WERI-Rb-1 (cell line): ENCODE measurements at regions not wholly inside any gene's neighbourhood (a gene's known extent, or its start where the extent isn't known, plus 50 kb on each side); places are given as distances from the start of the nearest gene placed in this dataset.

Experiments
- DNase-seq: peaks from one replicate; pipeline ENCODE4 v3.0.0-alpha.2; 2020
- H3K27ac ChIP-seq: fragments of 250-450 bp; sonication (Bioruptor Pico); 2 replicates; pipeline ENCODE4 v1.5.1; 2020; ENCODE audit warnings: mild to moderate bottlenecking, moderate library complexity
- H3K27me3 ChIP-seq: fragments of 250-450 bp; sonication (Bioruptor Pico); 2 replicates; pipeline ENCODE4 v1.5.1; 2021; ENCODE audit warnings: mild to moderate bottlenecking, low read depth, moderate library complexity; ENCODE audit not compliant: insufficient read depth, severe bottlenecking
- H3K36me3 ChIP-seq: fragments of 250-450 bp; sonication (Bioruptor Pico); 2 replicates; pipeline ENCODE4 v1.5.1; 2020; ENCODE audit warnings: mild to moderate bottlenecking, moderate library complexity
- H3K4me3 ChIP-seq: 2 replicates; pipeline ENCODE4 v1.5.1; 2011; ENCODE audit warnings: low read depth, mild to moderate bottlenecking, control low read depth, low read length
- H3K9me3 ChIP-seq: fragments of 250-450 bp; sonication (Bioruptor Pico); 2 replicates; pipeline ENCODE4 v1.5.1; 2021; ENCODE audit warnings: mild to moderate bottlenecking, moderate library complexity; ENCODE audit not compliant: severe bottlenecking
- TF ChIP-seq, protein P1 (sequence below): IDR thresholded peaks from 2 replicates; pipeline ENCODE4 v1.5.1; 2011; ENCODE audit warnings: low read depth, mild to moderate bottlenecking, control low read depth, inconsistent platforms, low read length

DNA sequence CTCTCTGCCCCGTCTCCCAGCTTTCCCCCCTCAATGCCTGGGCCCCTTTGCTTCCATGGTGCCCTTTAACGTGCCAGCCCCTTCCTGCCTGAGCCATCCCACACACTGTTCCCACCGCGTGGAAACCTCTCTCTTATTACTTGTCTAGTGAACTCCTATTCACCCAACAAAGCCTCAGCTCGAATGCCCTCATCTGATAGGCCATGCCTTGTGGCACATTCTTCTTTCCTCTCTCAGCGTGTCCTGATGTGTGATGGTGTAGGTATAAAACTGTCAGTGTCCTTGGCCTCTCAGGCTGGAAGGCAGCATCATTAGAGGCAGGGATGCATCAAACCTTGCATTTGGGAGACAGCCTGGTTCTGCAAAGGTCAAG is 152.3 kb downstream of the OLFM1 start:
- H3K27me3 ChIP-seq = no peaks in the 10 kb centered on the region

DNA sequence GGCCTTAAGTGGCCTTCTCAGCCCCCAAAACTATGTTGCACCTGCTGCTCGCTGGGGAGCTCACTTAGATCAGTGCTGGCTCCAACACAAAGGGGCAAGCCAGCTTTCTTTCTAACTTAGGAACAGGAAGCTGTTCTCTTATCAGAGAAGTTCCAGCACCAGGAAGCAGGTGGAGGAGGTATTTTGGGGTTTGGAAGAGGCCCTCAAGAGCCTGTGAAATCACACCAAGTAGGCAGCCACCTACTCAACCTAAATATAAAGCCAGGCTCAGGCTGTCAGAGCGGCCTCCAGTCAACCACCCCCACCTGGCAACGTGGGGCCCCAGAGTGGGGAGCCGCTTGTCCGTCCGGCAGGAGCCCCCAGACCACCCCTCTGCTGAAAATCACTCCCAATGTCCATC is 152.8 kb downstream of the OLFM1 start:
- no peak for DNase-seq
- no peak overlapping the region for H3K27ac ChIP-seq
- H3K36me3 ChIP-seq = no peaks in the 10 kb centered on the region
- TF ChIP-seq, protein P1, sequence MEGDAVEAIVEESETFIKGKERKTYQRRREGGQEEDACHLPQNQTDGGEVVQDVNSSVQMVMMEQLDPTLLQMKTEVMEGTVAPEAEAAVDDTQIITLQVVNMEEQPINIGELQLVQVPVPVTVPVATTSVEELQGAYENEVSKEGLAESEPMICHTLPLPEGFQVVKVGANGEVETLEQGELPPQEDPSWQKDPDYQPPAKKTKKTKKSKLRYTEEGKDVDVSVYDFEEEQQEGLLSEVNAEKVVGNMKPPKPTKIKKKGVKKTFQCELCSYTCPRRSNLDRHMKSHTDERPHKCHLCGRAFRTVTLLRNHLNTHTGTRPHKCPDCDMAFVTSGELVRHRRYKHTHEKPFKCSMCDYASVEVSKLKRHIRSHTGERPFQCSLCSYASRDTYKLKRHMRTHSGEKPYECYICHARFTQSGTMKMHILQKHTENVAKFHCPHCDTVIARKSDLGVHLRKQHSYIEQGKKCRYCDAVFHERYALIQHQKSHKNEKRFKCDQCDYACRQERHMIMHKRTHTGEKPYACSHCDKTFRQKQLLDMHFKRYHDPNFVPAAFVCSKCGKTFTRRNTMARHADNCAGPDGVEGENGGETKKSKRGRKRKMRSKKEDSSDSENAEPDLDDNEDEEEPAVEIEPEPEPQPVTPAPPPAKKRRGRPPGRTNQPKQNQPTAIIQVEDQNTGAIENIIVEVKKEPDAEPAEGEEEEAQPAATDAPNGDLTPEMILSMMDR = no peak
- H3K27me3 ChIP-seq = no peaks in the 10 kb centered on the region
- H3K4me3 ChIP-seq = no peak overlapping the region
- H3K9me3 ChIP-seq = no peaks in the 10 kb centered on the region

More for the DNA sequence above, 152.3 kb downstream of the OLFM1 start:
- no peak for DNase-seq
- TF ChIP-seq, protein P1 = no peak
- Histone ChIP-seq H3K9me3 (no peaks in the 10 kb centered on the region), H3K36me3 (no peaks in the 10 kb centered on the region), H3K27ac (no peak overlapping the region), H3K4me3 (no peak overlapping the region)

DNA sequence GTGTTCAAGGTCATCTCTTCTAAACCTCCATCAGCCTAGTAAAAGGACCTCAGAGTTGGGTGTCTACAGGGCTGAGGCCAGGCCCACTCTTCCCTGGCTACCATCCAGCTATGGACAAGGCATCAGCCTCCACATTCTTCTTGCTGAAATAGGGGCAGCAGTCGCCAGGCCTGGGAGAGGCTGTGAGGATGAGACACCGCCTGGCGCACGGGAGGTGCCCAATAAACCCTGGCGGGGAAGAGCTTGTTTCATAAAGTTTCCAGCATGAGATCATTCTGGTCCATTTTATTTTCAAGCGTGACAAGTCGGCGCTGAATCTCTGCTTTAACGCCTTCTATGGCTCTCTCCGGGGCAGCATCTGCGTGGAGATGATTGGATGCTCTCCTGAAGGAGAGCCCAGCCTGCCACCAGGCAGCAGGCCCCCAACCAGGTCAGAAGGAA is 153.4 kb downstream of the OLFM1 start:
- TF ChIP-seq, protein P1 = no peak
- no peak for DNase-seq

DNA sequence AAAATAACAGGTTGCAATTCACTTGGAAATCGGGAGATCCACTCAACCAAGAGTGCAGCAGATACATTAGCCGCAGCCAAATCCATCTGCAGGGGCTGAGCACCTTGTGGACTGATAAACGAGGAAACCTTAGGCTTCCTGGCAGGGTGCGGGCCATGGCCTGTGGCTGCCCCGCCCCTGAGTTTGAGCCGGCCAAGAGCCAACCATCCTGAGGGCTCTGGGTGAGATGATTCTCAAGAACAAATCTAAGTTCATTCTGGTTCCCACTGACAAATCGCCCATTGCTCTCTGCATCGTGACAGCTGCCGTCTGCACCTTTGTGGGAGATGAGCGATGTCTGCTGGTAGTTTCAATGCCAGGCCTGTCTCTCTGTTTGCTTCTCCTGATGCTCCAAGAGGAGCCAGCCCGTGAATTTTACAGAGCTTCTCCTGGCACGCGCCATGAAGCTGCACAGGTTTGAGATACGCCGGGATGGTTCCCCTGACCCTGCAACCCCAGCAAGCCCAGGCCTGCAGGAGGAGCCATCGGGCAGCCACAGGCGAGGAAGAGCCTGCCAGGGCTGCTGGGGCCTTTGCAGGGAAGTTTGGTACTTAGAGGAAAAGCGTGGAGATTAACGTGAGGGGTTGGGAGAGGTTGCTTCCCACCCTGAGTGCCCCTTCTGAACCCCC is 154.0 kb downstream of the OLFM1 start:
- H3K27me3 ChIP-seq = no peaks in the 10 kb centered on the region
- no peaks in the 10 kb centered on the region for H3K36me3 ChIP-seq
- TF ChIP-seq, protein P1 = peak; percentile 68
- DNase-seq = peak; percentile 62
- H3K27ac ChIP-seq = no peak overlapping the region
- H3K9me3 ChIP-seq = no peaks in the 10 kb centered on the region
- H3K4me3 ChIP-seq = no peak overlapping the region

More for the DNA sequence above, 153.4 kb downstream of the OLFM1 start:
- Histone ChIP-seq H3K36me3 (no peaks in the 10 kb centered on the region), H3K9me3 (no peaks in the 10 kb centered on the region), H3K27me3 (no peaks in the 10 kb centered on the region), H3K4me3 (no peak overlapping the region), H3K27ac (no peak overlapping the region)

DNA sequence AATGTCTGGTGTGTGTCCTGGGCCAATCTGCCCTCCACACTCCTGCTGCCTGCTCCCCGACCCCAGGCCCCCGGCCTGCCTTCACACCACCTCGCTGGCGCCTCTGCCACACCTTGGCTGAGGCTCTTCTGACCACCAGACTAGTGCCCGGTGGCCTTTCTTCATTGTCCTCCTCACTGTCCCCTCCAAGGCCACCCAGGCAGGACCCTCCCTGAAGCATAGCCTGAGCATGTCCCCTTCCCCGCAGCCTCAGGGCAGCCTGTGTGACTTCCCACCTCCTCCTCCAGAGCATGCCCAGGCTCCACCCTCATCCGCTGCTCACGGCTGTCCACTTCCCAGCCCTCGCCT is 154.6 kb downstream of the OLFM1 start:
- DNase-seq = no peak
- no peak overlapping the region for H3K4me3 ChIP-seq
- no peaks in the 10 kb centered on the region for H3K9me3 ChIP-seq
- no peak overlapping the region for H3K27ac ChIP-seq
- no peaks in the 10 kb centered on the region for H3K36me3 ChIP-seq
- H3K27me3 ChIP-seq = no peaks in the 10 kb centered on the region
- TF ChIP-seq, protein P1 = no peak

DNA sequence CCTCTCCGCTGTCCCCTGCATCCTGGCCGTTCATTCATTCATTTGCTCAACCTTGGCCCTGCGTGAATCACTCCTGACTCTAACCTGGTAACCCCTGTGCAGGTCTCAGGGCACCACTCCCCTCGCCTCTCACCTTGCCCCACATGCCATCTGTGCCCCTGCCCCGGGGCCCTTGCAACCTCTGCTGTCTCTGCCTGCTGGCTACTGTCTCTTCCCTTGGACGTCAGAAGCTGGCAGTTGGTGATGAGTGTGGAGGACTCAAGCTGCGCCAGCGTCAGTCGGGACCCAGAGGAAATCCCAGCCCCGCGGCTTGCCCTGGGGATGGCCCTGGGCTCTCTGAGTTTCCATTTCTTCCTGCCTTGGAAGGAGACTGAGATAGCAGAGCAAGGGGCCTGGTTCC is 154.9 kb downstream of the OLFM1 start:
- no peak overlapping the region for H3K4me3 ChIP-seq
- TF ChIP-seq, protein P1 = no peak
- DNase-seq = no peak
- no peak overlapping the region for H3K27ac ChIP-seq
- H3K36me3 ChIP-seq = no peaks in the 10 kb centered on the region
- H3K9me3 ChIP-seq = no peaks in the 10 kb centered on the region
- no peaks in the 10 kb centered on the region for H3K27me3 ChIP-seq
